ENCODE measurements at regions not wholly inside any gene's neighbourhood (a gene's known extent, or its start where the extent isn't known, plus 50 kb on each side); places are given as distances from the start of the nearest gene placed in this dataset.
"Not testable (repeated sequence)": the region's sequence is repeated elsewhere in the genome, so short reads cannot be mapped to it uniquely, and the experiment has no call there.

GRCh38 chr2:166647935-166648334, 153.9 kb upstream of the SCN7A start:
- DNase-seq = no peak
- ChIA-PET CTCF (no interaction called here), POLR2A (no interaction called here)
- Histone ChIP-seq H3K4me3 (ENCODE audit: low read depth in 2 of 2, low read length in 1 of 2) (no peak overlapping the region), H2AFZ (ENCODE audit: low read depth) (no peak overlapping the region), H3K36me3 (replicated peaks in 1 of 2; ENCODE audit: control insufficient read depth in 1 of 2, insufficient read depth in 2 of 2, low read length in 1 of 2) (no peaks in the 10 kb centered on the region), H3K27me3 (ENCODE audit: insufficient read depth) (no peaks in the 10 kb centered on the region), H3K4me1 (ENCODE audit: control insufficient read depth in 1 of 2, insufficient read depth in 2 of 2, low read depth in 1 of 2, low read length in 1 of 2) (peaks cover under 1 to 3% of the 10 kb centered on the region in 2 experiments; a peak in 1 of 4 replicates), H3K79me2 (ENCODE audit: insufficient read depth) (no peaks in the 10 kb centered on the region), H3K9ac (no peak overlapping the region), H4K20me1 (ENCODE audit: insufficient read depth) (no peaks in the 10 kb centered on the region), H3K4me2 (no peak overlapping the region), H3K9me2 (no peaks in the 10 kb centered on the region), H3K9me3 (no peaks in the 10 kb centered on the region), H3K27ac (ENCODE audit: low read depth in 2 of 2, low read length in 1 of 2) (no peak overlapping the region), H3F3A (replicated peaks; ENCODE audit: insufficient read depth) (peaks cover 11% of the 10 kb centered on the region)
- no peak for TF ChIP-seq GABPA (IDR thresholded peaks at IDR 0.05; ENCODE audit: low read depth)
- 87% methylated on average over 2 of the region's 2 CpGs for WGBS (ENCODE audit: low lambda C conversion rate)

GRCh38 chr2:166643980-166644379, 149.9 kb upstream of the SCN7A start:
- no peaks in the 10 kb centered on the region for H3F3A ChIP-seq (replicated peaks; ENCODE audit: insufficient read depth)
- WGBS (ENCODE audit: low lambda C conversion rate) = 58% methylated on average over 1 of the region's 1 CpG
- TF ChIP-seq FOSL2 (IDR thresholded peaks at IDR 0.05; ENCODE audit: borderline replicate concordance, low read depth) = no peak
- TF ChIP-seq TAF1 (IDR thresholded peaks at IDR 0.05; ENCODE audit: borderline replicate concordance, low read depth, low read length) = no peak
- no peak for TF ChIP-seq SIN3A (IDR thresholded peaks at IDR 0.05; ENCODE audit: borderline replicate concordance, low read depth, low read length)
- TF ChIP-seq POLR2AphosphoS5 (IDR thresholded peaks at IDR 0.05; ENCODE audit: low read depth, low read length) = no peak
- TF ChIP-seq USF1 (IDR thresholded peaks at IDR 0.05; ENCODE audit: borderline replicate concordance, low read depth) = no peak
- no peak for TF ChIP-seq USF2 (IDR thresholded peaks at IDR 0.05; ENCODE audit: borderline replicate concordance, low read depth, low read length)
- no peak for TF ChIP-seq RCOR1 (IDR thresholded peaks at IDR 0.05; ENCODE audit: low read length)
- TF ChIP-seq IRF3 (IDR thresholded peaks at IDR 0.05; ENCODE audit: low read depth, low read length) = no peak
- H3K9ac ChIP-seq = no peak overlapping the region
- H3K4me3 ChIP-seq (ENCODE audit: low read depth in 2 of 2, low read length in 1 of 2) = no peak overlapping the region
- ChIA-PET CTCF (no interaction called here), POLR2A (no interaction called here)
- H3K9me3 ChIP-seq = no peaks in the 10 kb centered on the region
- H3K4me2 ChIP-seq = no peak overlapping the region
- H4K20me1 ChIP-seq (ENCODE audit: insufficient read depth) = no peaks in the 10 kb centered on the region
- H3K4me1 ChIP-seq (ENCODE audit: control insufficient read depth in 1 of 2, insufficient read depth in 2 of 2, low read depth in 1 of 2, low read length in 1 of 2) = no peaks in the 10 kb centered on the region
- no peaks in the 10 kb centered on the region for H3K36me3 ChIP-seq (replicated peaks in 1 of 2; ENCODE audit: control insufficient read depth in 1 of 2, insufficient read depth in 2 of 2, low read length in 1 of 2)
- no peak overlapping the region for H3K27ac ChIP-seq (ENCODE audit: low read depth in 2 of 2, low read length in 1 of 2)
- no peaks in the 10 kb centered on the region for H3K9me2 ChIP-seq
- H2AFZ ChIP-seq (ENCODE audit: low read depth) = no peak overlapping the region
- DNase-seq = no peak
- H3K27me3 ChIP-seq (ENCODE audit: insufficient read depth) = no peaks in the 10 kb centered on the region
- H3K79me2 ChIP-seq (ENCODE audit: insufficient read depth) = no peaks in the 10 kb centered on the region

- H3K9ac ChIP-seq; H3K79me2 ChIP-seq (ENCODE audit: insufficient read depth); H3K27me3 ChIP-seq (ENCODE audit: insufficient read depth); H3K4me3 ChIP-seq (ENCODE audit: low read depth in 2 of 2, low read length in 1 of 2); H3K4me1 ChIP-seq (ENCODE audit: control insufficient read depth in 1 of 2, insufficient read depth in 2 of 2, low read depth in 1 of 2, low read length in 1 of 2); H3F3A ChIP-seq (replicated peaks; ENCODE audit: insufficient read depth); H3K9me2 ChIP-seq; H4K20me1 ChIP-seq (ENCODE audit: insufficient read depth); H3K9me3 ChIP-seq; POLR2A ChIA-PET; H3K4me2 ChIP-seq; H3K27ac ChIP-seq (ENCODE audit: low read depth in 2 of 2, low read length in 1 of 2); H2AFZ ChIP-seq (ENCODE audit: low read depth); H3K36me3 ChIP-seq (replicated peaks in 1 of 2; ENCODE audit: control insufficient read depth in 1 of 2, insufficient read depth in 2 of 2, low read length in 1 of 2); DNase-seq: not testable (repeated sequence)
- WGBS (ENCODE audit: low lambda C conversion rate) = 77% methylated on average over 3 of the region's 3 CpGs
- CTCF ChIA-PET = interaction anchor here (1.2 to 1.6 kb wide), 2 partner anchors 9 to 10 kb away, joined by 3 read pairs; no protein-coding TSS in a partner anchor
Observed at GRCh38 chr2:166641516-166641915, 147.5 kb upstream of the SCN7A start.

Data from SK-N-SH (cell line).